SHP77 (cell line): ENCODE measurements at regions not wholly inside any gene's neighbourhood (a gene's known extent, or its start where the extent isn't known, plus 50 kb on each side); places are given as distances from the start of the nearest gene placed in this dataset.
"Not testable (repeated sequence)": the region's sequence is repeated elsewhere in the genome, so short reads cannot be mapped to it uniquely, and the experiment has no call there.

Experiments
- DNase-seq, 2 experiments: peaks; one replicate each; lab custom pipeline; 2025; lab: John Stamatoyannopoulos, UW

GRCh38 chr1:81542196-81542595 lies 258.5 kb upstream of the ADGRL2 start:
- DNase-seq, result no peak

- DNase-seq, result no peak
Observed at GRCh38 chr1:81540216-81540615, 260.5 kb upstream of the ADGRL2 start.

GRCh38 chr1:81529014-81529413 lies 271.7 kb upstream of the ADGRL2 start:
- no peak for DNase-seq

GRCh38 chr1:81525085-81525484 lies 275.6 kb upstream of the ADGRL2 start:
- no peak for DNase-seq

GRCh38 chr1:81519987-81520386 lies 280.7 kb upstream of the ADGRL2 start:
- no peak for DNase-seq

- no peak for DNase-seq
Observed at GRCh38 chr1:81517987-81518386, 282.7 kb upstream of the ADGRL2 start.

GRCh38 chr1:81513796-81514354 lies 286.9 kb upstream of the ADGRL2 start:
- no peak for DNase-seq

GRCh38 chr1:81512252-81513003 lies 288.3 kb upstream of the ADGRL2 start:
- DNase-seq, result no peak

GRCh38 chr1:81511281-81511680 lies 289.5 kb upstream of the ADGRL2 start:
- no peak for DNase-seq

GRCh38 chr1:81510701-81511100 lies 290.0 kb upstream of the ADGRL2 start:
- no peak for DNase-seq

- no peak for DNase-seq
Observed at GRCh38 chr1:81509594-81509993, 291.1 kb upstream of the ADGRL2 start.

- no peak for DNase-seq
Observed at GRCh38 chr1:81506699-81507098, 294.0 kb upstream of the ADGRL2 start.

GRCh38 chr1:81505831-81506230 lies 294.9 kb upstream of the ADGRL2 start:
- no peak for DNase-seq

GRCh38 chr1:81504820-81505219 lies 295.9 kb upstream of the ADGRL2 start:
- DNase-seq, result not testable (repeated sequence)

- not testable (repeated sequence) for DNase-seq
Observed at GRCh38 chr1:81502705-81503104, 298.0 kb upstream of the ADGRL2 start.

- DNase-seq, result not testable (repeated sequence)
Observed at GRCh38 chr1:81501485-81501884, 299.2 kb upstream of the ADGRL2 start.

GRCh38 chr1:81499487-81499886 lies 301.2 kb upstream of the ADGRL2 start:
- no peak for DNase-seq

GRCh38 chr1:81498471-81499462 lies 302.0 kb upstream of the ADGRL2 start:
- DNase-seq, result no peak

GRCh38 chr1:81496349-81496748 lies 304.4 kb upstream of the ADGRL2 start:
- no peak for DNase-seq

GRCh38 chr1:81493102-81493869 lies 307.4 kb upstream of the ADGRL2 start:
- no peak for DNase-seq

GRCh38 chr1:81492628-81493027 lies 308.1 kb upstream of the ADGRL2 start:
- no peak for DNase-seq

GRCh38 chr1:81490614-81491013 lies 310.1 kb upstream of the ADGRL2 start:
- no peak for DNase-seq
